ENCODE measurements at regions not wholly inside any gene's neighbourhood (a gene's known extent, or its start where the extent isn't known, plus 50 kb on each side); places are given as distances from the start of the nearest gene placed in this dataset.

DNA sequence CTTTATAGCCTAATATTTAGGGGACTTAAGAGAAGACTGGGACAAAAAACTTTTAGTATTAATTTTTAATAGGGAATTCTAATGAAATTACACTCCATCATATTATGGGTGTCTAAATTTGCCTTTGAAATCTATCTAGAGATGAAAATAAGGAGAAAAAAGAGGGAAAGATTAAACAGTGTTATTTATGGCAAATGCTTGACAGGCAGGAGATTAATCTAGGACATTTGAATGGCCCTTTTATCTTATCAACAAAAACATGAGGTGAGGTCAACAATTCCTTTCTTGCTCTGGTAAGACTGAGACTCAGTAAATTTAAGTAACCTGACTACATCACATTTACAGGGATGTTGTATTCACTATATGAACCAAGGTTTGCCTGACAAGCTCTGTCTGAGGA is 852.8 kb upstream of the CTNND2 start:
- TF ChIP-seq CTCF (IDR thresholded peaks at IDR 0.05) (no peak), POLR2A (IDR thresholded peaks at IDR 0.05) (no peak), POLR2AphosphoS5 (IDR thresholded peaks at IDR 0.05) (no peak), EP300 (IDR thresholded peaks at IDR 0.05) (no peak)

All from sigmoid colon (tissue), 4 donors.